HL-60 (cell line): ENCODE measurements at regions not wholly inside any gene's neighbourhood (a gene's known extent, or its start where the extent isn't known, plus 50 kb on each side); places are given as distances from the start of the nearest gene placed in this dataset.

Experiments used
- DNase-seq, 2 experiments: peaks; one replicate each; pipeline ENCODE4 v3.0.0-alpha.2; 2010 to 2020; ENCODE audit warnings: low read depth in 1 of 2, low spot score in 1 of 2
- H3K27ac ChIP-seq: fragments of 250-450 bp; sonication (Bioruptor Pico); replicated peaks from 2 replicates; pipeline ENCODE4 v1.5.1; 2020; ENCODE audit warnings: mild to moderate bottlenecking, moderate library complexity
- H3K27me3 ChIP-seq: fragments of 250-450 bp; sonication (Bioruptor Pico); 2 replicates; pipeline ENCODE4 v1.5.1; 2021; ENCODE audit warnings: mild to moderate bottlenecking, moderate library complexity; ENCODE audit not compliant: insufficient read depth, poor library complexity, severe bottlenecking
- H3K4me3 ChIP-seq: replicated peaks from 2 replicates; pipeline ENCODE4 v1.5.1; 2011; ENCODE audit warnings: mild to moderate bottlenecking, control low read depth, low read length; ENCODE audit not compliant: insufficient read depth
- CTCF ChIP-seq: IDR thresholded peaks from one replicate; pipeline ENCODE4 v1.5.1; 2011; ENCODE audit warnings: low read length, control low read depth, inconsistent platforms; ENCODE audit not compliant: insufficient read depth
- GABPA ChIP-seq: IDR thresholded peaks from 2 replicates; pipeline ENCODE4 v1.6.1; 2012; ENCODE audit warnings: low read depth
- POLR2AphosphoS5 ChIP-seq: IDR thresholded peaks from 2 replicates; pipeline ENCODE4 v1.6.1; 2012; ENCODE audit warnings: low read depth
- SPI1 ChIP-seq: IDR thresholded peaks from 2 replicates; pipeline ENCODE4 v1.6.1; 2012; ENCODE audit warnings: low read depth, mild to moderate bottlenecking, borderline replicate concordance
- TF ChIP-seq, protein P1 (sequence below): IDR thresholded peaks from 2 replicates; pipeline ENCODE4 v1.6.1; 2012; ENCODE audit warnings: low read depth; ENCODE audit not compliant: insufficient replicate concordance

DNA sequence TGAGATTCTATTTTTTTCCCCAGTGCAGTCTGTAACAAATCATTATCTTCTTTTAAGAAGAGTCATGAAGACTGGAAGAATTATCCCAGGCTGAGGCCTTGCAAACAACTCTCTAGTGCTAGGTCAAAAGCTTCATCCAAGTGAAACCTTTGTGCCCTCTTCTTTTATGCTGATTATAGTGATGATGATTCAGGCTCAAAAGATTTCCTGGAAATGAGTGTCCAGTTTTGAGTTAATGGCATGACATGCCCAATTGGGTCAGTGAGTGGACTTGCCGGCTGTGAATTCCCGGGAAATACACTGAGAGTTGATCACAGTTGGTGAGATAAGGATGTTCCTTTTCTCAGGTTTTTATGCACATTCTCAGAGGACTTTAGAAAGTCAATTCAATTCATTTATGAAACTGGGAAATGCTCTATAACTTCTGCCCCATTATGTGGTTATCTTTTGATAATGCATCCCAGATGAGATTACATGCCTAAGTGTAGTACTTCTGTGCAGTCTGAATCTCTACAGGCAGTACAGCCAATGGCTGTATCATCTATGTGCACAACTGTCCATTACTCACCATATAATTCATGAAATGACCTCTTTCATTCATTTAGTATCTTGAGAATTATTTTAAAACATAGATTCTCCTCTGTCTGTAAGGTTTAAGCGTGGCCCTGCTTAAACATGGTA, 66.2 kb downstream of the S1PR1 start:
- DNase-seq, result no peak
- H3K4me3 ChIP-seq, result no peak overlapping the region
- H3K27ac ChIP-seq, result no peak overlapping the region
- no peak for TF ChIP-seq CTCF
- TF ChIP-seq, protein P1, sequence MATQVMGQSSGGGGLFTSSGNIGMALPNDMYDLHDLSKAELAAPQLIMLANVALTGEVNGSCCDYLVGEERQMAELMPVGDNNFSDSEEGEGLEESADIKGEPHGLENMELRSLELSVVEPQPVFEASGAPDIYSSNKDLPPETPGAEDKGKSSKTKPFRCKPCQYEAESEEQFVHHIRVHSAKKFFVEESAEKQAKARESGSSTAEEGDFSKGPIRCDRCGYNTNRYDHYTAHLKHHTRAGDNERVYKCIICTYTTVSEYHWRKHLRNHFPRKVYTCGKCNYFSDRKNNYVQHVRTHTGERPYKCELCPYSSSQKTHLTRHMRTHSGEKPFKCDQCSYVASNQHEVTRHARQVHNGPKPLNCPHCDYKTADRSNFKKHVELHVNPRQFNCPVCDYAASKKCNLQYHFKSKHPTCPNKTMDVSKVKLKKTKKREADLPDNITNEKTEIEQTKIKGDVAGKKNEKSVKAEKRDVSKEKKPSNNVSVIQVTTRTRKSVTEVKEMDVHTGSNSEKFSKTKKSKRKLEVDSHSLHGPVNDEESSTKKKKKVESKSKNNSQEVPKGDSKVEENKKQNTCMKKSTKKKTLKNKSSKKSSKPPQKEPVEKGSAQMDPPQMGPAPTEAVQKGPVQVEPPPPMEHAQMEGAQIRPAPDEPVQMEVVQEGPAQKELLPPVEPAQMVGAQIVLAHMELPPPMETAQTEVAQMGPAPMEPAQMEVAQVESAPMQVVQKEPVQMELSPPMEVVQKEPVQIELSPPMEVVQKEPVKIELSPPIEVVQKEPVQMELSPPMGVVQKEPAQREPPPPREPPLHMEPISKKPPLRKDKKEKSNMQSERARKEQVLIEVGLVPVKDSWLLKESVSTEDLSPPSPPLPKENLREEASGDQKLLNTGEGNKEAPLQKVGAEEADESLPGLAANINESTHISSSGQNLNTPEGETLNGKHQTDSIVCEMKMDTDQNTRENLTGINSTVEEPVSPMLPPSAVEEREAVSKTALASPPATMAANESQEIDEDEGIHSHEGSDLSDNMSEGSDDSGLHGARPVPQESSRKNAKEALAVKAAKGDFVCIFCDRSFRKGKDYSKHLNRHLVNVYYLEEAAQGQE, result no peak
- no peak for TF ChIP-seq POLR2AphosphoS5
- H3K27me3 ChIP-seq, result no peaks in the 10 kb centered on the region

GRCh38 chr1:101307985-101308689, 71.3 kb downstream of the S1PR1 start:
- no peak for TF ChIP-seq CTCF
- TF ChIP-seq SPI1, result no peak
- TF ChIP-seq, protein P1, result no peak
- TF ChIP-seq POLR2AphosphoS5, result no peak
- no peak for TF ChIP-seq GABPA
- H3K4me3 ChIP-seq, result no peak overlapping the region
- DNase-seq, result no peak
- H3K27me3 ChIP-seq, result no peaks in the 10 kb centered on the region
- H3K27ac ChIP-seq, result no peak overlapping the region

DNA sequence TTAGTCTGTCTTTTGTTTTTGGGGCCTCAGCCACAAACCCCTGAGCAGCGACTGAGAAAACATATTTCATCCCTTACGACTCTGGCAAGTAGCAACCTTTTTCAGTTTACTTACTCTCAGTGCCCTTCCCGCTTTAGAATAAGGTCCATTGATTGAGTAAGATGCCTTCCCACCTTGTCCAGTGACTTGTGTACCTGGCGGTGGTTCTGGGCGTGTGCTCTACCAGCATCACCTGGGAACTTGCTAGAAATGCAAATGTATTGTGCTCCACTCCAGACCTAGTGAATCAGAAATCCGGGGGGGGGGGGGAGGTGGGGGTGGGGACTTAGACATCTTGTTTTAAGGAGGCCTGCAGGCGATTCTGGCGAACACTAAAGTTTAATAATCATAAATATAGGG, 72.1 kb downstream of the S1PR1 start:
- TF ChIP-seq CTCF (no peak), GABPA (no peak), SPI1 (no peak), POLR2AphosphoS5 (no peak)
- TF ChIP-seq, protein P1, result no peak
- DNase-seq, result no peak
- no peaks in the 10 kb centered on the region for H3K27me3 ChIP-seq
- no peak overlapping the region for H3K4me3 ChIP-seq
- H3K27ac ChIP-seq, result no peak overlapping the region
